ENCODE measurements at regions not wholly inside any gene's neighbourhood (a gene's known extent, or its start where the extent isn't known, plus 50 kb on each side); places are given as distances from the start of the nearest gene placed in this dataset.
A peak's percentile ranks its signal among the peaks of the same experiment; 100 is the strongest.

- no peak overlapping the region for H2BK120ac ChIP-seq (ENCODE audit: low read depth, low read length)
- H3K79me1 ChIP-seq (ENCODE audit: low read length) = no peaks in the 10 kb centered on the region
- H2AK5ac ChIP-seq (ENCODE audit: low read length) = peak overlapping the region; percentile 51
- H4K8ac ChIP-seq (ENCODE audit: low read depth, low read length) = no peak overlapping the region
- no peak overlapping the region for H4K5ac ChIP-seq (ENCODE audit: low read length)
- H2BK15ac ChIP-seq (replicated peaks; ENCODE audit: low read depth) = no peak overlapping the region
- H3K36me3 ChIP-seq (ENCODE audit: control insufficient read depth, insufficient read depth, low read length) = no peaks in the 10 kb centered on the region
- H3K18ac ChIP-seq (ENCODE audit: low read length) = no peak overlapping the region
- H3K79me2 ChIP-seq (ENCODE audit: control insufficient read depth, insufficient read depth, low read length) = no peaks in the 10 kb centered on the region
- H3K4me1 ChIP-seq (ENCODE audit: control insufficient read depth, low read depth, low read length) = peaks cover 16% of the 10 kb centered on the region
- H3K27ac ChIP-seq (ENCODE audit: low read depth, low read length) = no peak overlapping the region
- H3K56ac ChIP-seq (ENCODE audit: low read length) = peak overlapping the region; percentile 12
- DNase-seq = peak; percentile 52
- no CpG with 5 or more reads among the region's 12 CpGs for WGBS (ENCODE audit: extremely low coverage, insufficient coverage, low lambda C conversion rate)
- H3K23ac ChIP-seq (ENCODE audit: low read length) = peak overlapping the region; percentile 97
- no peak overlapping the region for H3K4me3 ChIP-seq (ENCODE audit: low read length)
- no peak overlapping the region for H3K9ac ChIP-seq (ENCODE audit: low read length)
- H3K27me3 ChIP-seq (ENCODE audit: insufficient read depth, low read length, poor library complexity) = no peaks in the 10 kb centered on the region
- no peak overlapping the region for H3K4me2 ChIP-seq (ENCODE audit: low read length)
- H2BK5ac ChIP-seq (ENCODE audit: low read length) = no peak overlapping the region
- peak overlapping the region; percentile 39 for H3K4ac ChIP-seq (ENCODE audit: low read depth, low read length)
Observed at GRCh38 chr15:92304223-92304975, 89.3 kb upstream of the ST8SIA2 start.

- DNase-seq = no peak
- no CpG with 5 or more reads among the region's 2 CpGs for WGBS (ENCODE audit: extremely low coverage, insufficient coverage, low lambda C conversion rate)
Observed at GRCh38 chr15:92305343-92305742, 88.3 kb upstream of the ST8SIA2 start.

GRCh38 chr15:92306663-92307062 is 87.0 kb upstream of the ST8SIA2 start:
- Histone ChIP-seq H3K79me1 (ENCODE audit: low read length) (no peaks in the 10 kb centered on the region), H3K9ac (ENCODE audit: low read length) (peak overlapping the region; percentile 3), H3K27ac (ENCODE audit: low read depth, low read length) (peak overlapping the region; percentile 23), H3K79me2 (ENCODE audit: control insufficient read depth, insufficient read depth, low read length) (no peaks in the 10 kb centered on the region), H3K4ac (ENCODE audit: low read depth, low read length) (no peak overlapping the region), H4K5ac (ENCODE audit: low read length) (no peak overlapping the region), H3K4me2 (ENCODE audit: low read length) (no peak overlapping the region), H3K36me3 (ENCODE audit: control insufficient read depth, insufficient read depth, low read length) (no peaks in the 10 kb centered on the region), H3K4me3 (ENCODE audit: low read length) (no peak overlapping the region), H4K8ac (ENCODE audit: low read depth, low read length) (no peak overlapping the region), H3K4me1 (ENCODE audit: control insufficient read depth, low read depth, low read length) (peaks cover 16% of the 10 kb centered on the region), H2BK15ac (replicated peaks; ENCODE audit: low read depth) (no peak overlapping the region), H2AK5ac (ENCODE audit: low read length) (no peak overlapping the region), H3K56ac (ENCODE audit: low read length) (no peak overlapping the region), H3K27me3 (ENCODE audit: insufficient read depth, low read length, poor library complexity) (no peaks in the 10 kb centered on the region), H2BK120ac (ENCODE audit: low read depth, low read length) (no peak overlapping the region), H3K18ac (ENCODE audit: low read length) (no peak overlapping the region), H2BK5ac (ENCODE audit: low read length) (no peak overlapping the region), H3K23ac (ENCODE audit: low read length) (peak overlapping the region; percentile 48)
- no CpG with 5 or more reads among the region's 4 CpGs for WGBS (ENCODE audit: extremely low coverage, insufficient coverage, low lambda C conversion rate)
- peak; percentile 95 for DNase-seq

More at GRCh38 chr15:92305343-92305742, 88.3 kb upstream of the ST8SIA2 start:
- peak overlapping the region; percentile 61 for H2BK120ac ChIP-seq (ENCODE audit: low read depth, low read length)
- H3K23ac ChIP-seq (ENCODE audit: low read length) = no peak overlapping the region
- H3K4me1 ChIP-seq (ENCODE audit: control insufficient read depth, low read depth, low read length) = peaks cover 16% of the 10 kb centered on the region
- no peak overlapping the region for H2AK5ac ChIP-seq (ENCODE audit: low read length)
- no peak overlapping the region for H3K4me2 ChIP-seq (ENCODE audit: low read length)
- no peaks in the 10 kb centered on the region for H3K79me1 ChIP-seq (ENCODE audit: low read length)
- H4K8ac ChIP-seq (ENCODE audit: low read depth, low read length) = no peak overlapping the region
- H3K36me3 ChIP-seq (ENCODE audit: control insufficient read depth, insufficient read depth, low read length) = no peaks in the 10 kb centered on the region
- no peak overlapping the region for H3K4me3 ChIP-seq (ENCODE audit: low read length)
- H2BK15ac ChIP-seq (replicated peaks; ENCODE audit: low read depth) = no peak overlapping the region
- no peaks in the 10 kb centered on the region for H3K79me2 ChIP-seq (ENCODE audit: control insufficient read depth, insufficient read depth, low read length)
- H4K5ac ChIP-seq (ENCODE audit: low read length) = no peak overlapping the region
- no peak overlapping the region for H3K27ac ChIP-seq (ENCODE audit: low read depth, low read length)
- no peak overlapping the region for H3K4ac ChIP-seq (ENCODE audit: low read depth, low read length)
- H3K9ac ChIP-seq (ENCODE audit: low read length) = no peak overlapping the region
- H3K27me3 ChIP-seq (ENCODE audit: insufficient read depth, low read length, poor library complexity) = no peaks in the 10 kb centered on the region
- no peak overlapping the region for H3K56ac ChIP-seq (ENCODE audit: low read length)
- peak overlapping the region; percentile 34 for H3K18ac ChIP-seq (ENCODE audit: low read length)
- no peak overlapping the region for H2BK5ac ChIP-seq (ENCODE audit: low read length)

- no CpG with 5 or more reads among the region's 4 CpGs for WGBS (ENCODE audit: extremely low coverage, insufficient coverage, low lambda C conversion rate)
- Histone ChIP-seq H2BK5ac (ENCODE audit: low read length) (no peak overlapping the region), H3K36me3 (ENCODE audit: control insufficient read depth, insufficient read depth, low read length) (no peaks in the 10 kb centered on the region), H2BK15ac (replicated peaks; ENCODE audit: low read depth) (no peak overlapping the region), H3K79me2 (ENCODE audit: control insufficient read depth, insufficient read depth, low read length) (no peaks in the 10 kb centered on the region), H3K23ac (ENCODE audit: low read length) (no peak overlapping the region), H3K4me1 (ENCODE audit: control insufficient read depth, low read depth, low read length) (no peaks in the 10 kb centered on the region), H2BK120ac (ENCODE audit: low read depth, low read length) (no peak overlapping the region), H3K18ac (ENCODE audit: low read length) (no peak overlapping the region), H3K27ac (ENCODE audit: low read depth, low read length) (no peak overlapping the region), H4K8ac (ENCODE audit: low read depth, low read length) (no peak overlapping the region), H3K79me1 (ENCODE audit: low read length) (no peaks in the 10 kb centered on the region), H3K4ac (ENCODE audit: low read depth, low read length) (no peak overlapping the region), H4K5ac (ENCODE audit: low read length) (no peak overlapping the region), H3K9ac (ENCODE audit: low read length) (no peak overlapping the region), H2AK5ac (ENCODE audit: low read length) (no peak overlapping the region), H3K4me2 (ENCODE audit: low read length) (no peak overlapping the region), H3K4me3 (ENCODE audit: low read length) (no peak overlapping the region), H3K27me3 (ENCODE audit: insufficient read depth, low read length, poor library complexity) (no peaks in the 10 kb centered on the region), H3K56ac (ENCODE audit: low read length) (no peak overlapping the region)
- no peak for DNase-seq
Observed at GRCh38 chr15:92315144-92315543, 78.5 kb upstream of the ST8SIA2 start.

- no peak for DNase-seq
- Histone ChIP-seq H2BK15ac (replicated peaks; ENCODE audit: low read depth) (no peak overlapping the region), H2BK5ac (ENCODE audit: low read length) (no peak overlapping the region), H3K36me3 (ENCODE audit: control insufficient read depth, insufficient read depth, low read length) (no peaks in the 10 kb centered on the region), H3K27ac (ENCODE audit: low read depth, low read length) (no peak overlapping the region), H2AK5ac (ENCODE audit: low read length) (no peak overlapping the region), H3K18ac (ENCODE audit: low read length) (no peak overlapping the region), H3K4me3 (ENCODE audit: low read length) (no peak overlapping the region), H3K4me1 (ENCODE audit: control insufficient read depth, low read depth, low read length) (no peaks in the 10 kb centered on the region), H3K4ac (ENCODE audit: low read depth, low read length) (no peak overlapping the region), H3K79me2 (ENCODE audit: control insufficient read depth, insufficient read depth, low read length) (no peaks in the 10 kb centered on the region), H3K56ac (ENCODE audit: low read length) (no peak overlapping the region), H3K79me1 (ENCODE audit: low read length) (no peaks in the 10 kb centered on the region), H2BK120ac (ENCODE audit: low read depth, low read length) (no peak overlapping the region), H3K9ac (ENCODE audit: low read length) (no peak overlapping the region), H3K27me3 (ENCODE audit: insufficient read depth, low read length, poor library complexity) (no peaks in the 10 kb centered on the region), H4K8ac (ENCODE audit: low read depth, low read length) (no peak overlapping the region), H4K5ac (ENCODE audit: low read length) (no peak overlapping the region), H3K23ac (ENCODE audit: low read length) (no peak overlapping the region), H3K4me2 (ENCODE audit: low read length) (no peak overlapping the region)
- WGBS (ENCODE audit: extremely low coverage, insufficient coverage, low lambda C conversion rate) = no CpG with 5 or more reads among the region's 2 CpGs
Observed at GRCh38 chr15:92315595-92316211, 78.0 kb upstream of the ST8SIA2 start.

All from mesendoderm (in vitro differentiated cells).